GM13976 (cell line): ENCODE measurements at regions not wholly inside any gene's neighbourhood (a gene's known extent, or its start where the extent isn't known, plus 50 kb on each side); places are given as distances from the start of the nearest gene placed in this dataset.

Source experiments
- DNase-seq: peaks from one replicate; pipeline ENCODE4 v3.0.0; 2012; ENCODE audit warnings: low spot score
- CTCF ChIP-seq: IDR thresholded peaks from 2 replicates; pipeline ENCODE4 v1.5.1; 2012; ENCODE audit warnings: borderline replicate concordance, mild to moderate bottlenecking; ENCODE audit not compliant: insufficient read depth; ENCODE audit errors: extremely low read depth, missing control alignments, control extremely low read depth
- in situ Hi-C: fragments of 300-500 bp; cut with MboI; formaldehyde crosslinking; loops from one replicate; pipeline ENCODE4 v1.12.0; 2022; ENCODE audit warnings: low sequenced_read_pairs, mixed read lengths, inconsistent platforms; ENCODE audit not compliant: unreplicated experiment

- in situ Hi-C loops, result no loop called here
- TF ChIP-seq CTCF, result no peak
Observed at GRCh38 chr5:128626536-128627090, 88.6 kb upstream of the FBN2 start.

GRCh38 chr5:128627939-128628338 lies 89.9 kb upstream of the FBN2 start:
- in situ Hi-C loops, result no loop called here
- no peak for DNase-seq
- TF ChIP-seq CTCF, result no peak

More at GRCh38 chr5:128626536-128627090, 88.6 kb upstream of the FBN2 start:
- DNase-seq, result no peak

- in situ Hi-C loops, result no loop called here
- no peak for DNase-seq
- no peak for TF ChIP-seq CTCF
Observed at GRCh38 chr5:128629157-128629556, 91.1 kb upstream of the FBN2 start.

- no peak for DNase-seq
- in situ Hi-C loops, result no loop called here
- no peak for TF ChIP-seq CTCF
Observed at GRCh38 chr5:128630121-128630520, 92.1 kb upstream of the FBN2 start.

GRCh38 chr5:128631771-128632170 lies 93.7 kb upstream of the FBN2 start:
- DNase-seq, result no peak
- no peak for TF ChIP-seq CTCF
- in situ Hi-C loops, result no loop called here

- no peak for TF ChIP-seq CTCF
- in situ Hi-C loops, result no loop called here
- no peak for DNase-seq
Observed at GRCh38 chr5:128632264-128632663, 94.2 kb upstream of the FBN2 start.

- in situ Hi-C loops, result no loop called here
- no peak for DNase-seq
- TF ChIP-seq CTCF, result no peak
Observed at GRCh38 chr5:128633901-128634300, 95.9 kb upstream of the FBN2 start.
